Vagina (tissue), 2 donors: ENCODE measurements at regions not wholly inside any gene's neighbourhood (a gene's known extent, or its start where the extent isn't known, plus 50 kb on each side); places are given as distances from the start of the nearest gene placed in this dataset.

Experiments
- DNase-seq, 2 donors: peaks; one replicate each; pipeline ENCODE4 v3.0.0-alpha.2; 2017; ENCODE audit errors: extremely low spot score in 2 of 2
- H3K27ac ChIP-seq: fragments of 200-600 bp; sonication (generic); one replicate; pipeline ENCODE4 v1.5.1; 2019
- H3K27me3 ChIP-seq: fragments of 200-600 bp; sonication (generic); one replicate; pipeline ENCODE4 v1.5.1; 2019
- H3K36me3 ChIP-seq, 2 donors: fragments of 200-600 bp; sonication (generic); one replicate each; pipeline ENCODE4 v1.5.1; 2017 to 2019
- H3K4me1 ChIP-seq: fragments of 200-600 bp; sonication (generic); one replicate; pipeline ENCODE4 v1.5.1; 2019
- H3K4me3 ChIP-seq, 2 donors: fragments of 200-600 bp; sonication (generic); 1 replicate in 1 of 2; 2 replicates in 1 of 2; pipeline ENCODE4 v1.5.1; 2016 to 2019
- H3K9me3 ChIP-seq: fragments of 200-600 bp; sonication (generic); one replicate; pipeline ENCODE4 v1.5.1; 2019
- POLR2A ChIP-seq, 2 donors: fragments of 450-650 bp; IDR thresholded peaks; one replicate each; pipeline ENCODE4 v1.6.1; 2017; ENCODE audit warnings: antibody characterized with exemption in 2 of 2, mild to moderate bottlenecking in 2 of 2, moderate library complexity in 2 of 2
- POLR2AphosphoS5 ChIP-seq, 2 donors: sonication (generic); formaldehyde crosslinking; IDR thresholded peaks; one replicate each; pipeline ENCODE4 v1.9.0; 2017; ENCODE audit warnings: antibody characterized with exemption in 2 of 2, mild to moderate bottlenecking in 2 of 2, low read depth in 1 of 2; ENCODE audit not compliant: insufficient read depth in 1 of 2
- intact Hi-C: fragments of 100-400 bp; cut with DNase I; formaldehyde crosslinking; loops from one replicate; pipeline ENCODE4 v1.15.1; 2023
- TF ChIP-seq, protein P1 (sequence below), 3 experiments: fragments of 450-650 bp in 2 of 3; fragments of 200-600 bp in 1 of 3; sonication (generic) in 1 of 3; IDR thresholded peaks; one replicate each; pipeline ENCODE4 v1.5.1; 2017 to 2019; ENCODE audit warnings: antibody characterized with exemption in 3 of 3, mild to moderate bottlenecking in 2 of 3, moderate library complexity in 2 of 3

DNA sequence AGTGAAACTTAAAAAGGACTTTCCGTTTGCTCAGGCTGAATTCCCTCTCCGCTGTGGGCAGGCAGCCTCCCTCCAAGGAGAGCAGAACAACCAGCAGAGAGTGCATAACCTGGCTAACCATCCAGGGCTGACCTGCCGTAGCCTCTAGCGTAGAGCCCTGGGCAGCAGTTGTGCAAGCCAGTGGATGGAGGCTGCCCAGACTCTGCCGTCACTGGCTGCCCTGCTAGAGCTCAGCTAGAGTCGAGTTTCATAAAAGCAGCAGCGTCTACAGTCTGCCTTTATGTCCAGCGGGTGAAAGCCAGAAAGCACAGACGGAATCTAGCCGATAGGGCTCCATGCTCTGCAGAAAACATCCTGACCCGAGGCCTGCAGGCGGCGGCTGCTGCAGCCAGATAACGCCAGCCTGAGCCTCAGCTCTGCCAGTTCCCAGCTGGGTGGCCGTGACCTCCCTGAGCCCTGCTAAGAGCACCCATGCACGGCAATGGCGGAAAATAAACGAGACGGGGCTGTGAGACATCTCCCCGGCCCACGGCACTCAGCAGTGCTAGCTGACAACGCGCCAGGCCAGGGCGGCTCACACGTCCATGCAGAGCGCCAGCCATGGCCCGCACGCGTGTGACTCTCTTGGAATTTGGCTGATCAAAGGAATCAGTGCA is 231.3 kb downstream of the ENGASE start:
- H3K4me1 ChIP-seq, result peaks cover 14% of the 10 kb centered on the region
- DNase-seq, result no peak
- intact Hi-C loops, result no loop called here
- H3K27ac ChIP-seq, result no peak overlapping the region
- H3K9me3 ChIP-seq, result no peaks in the 10 kb centered on the region
- no peaks in the 10 kb centered on the region for H3K36me3 ChIP-seq
- H3K27me3 ChIP-seq, result no peaks in the 10 kb centered on the region
- no peak for TF ChIP-seq POLR2A (IDR thresholded peaks at IDR 0.05)
- TF ChIP-seq, protein P1, sequence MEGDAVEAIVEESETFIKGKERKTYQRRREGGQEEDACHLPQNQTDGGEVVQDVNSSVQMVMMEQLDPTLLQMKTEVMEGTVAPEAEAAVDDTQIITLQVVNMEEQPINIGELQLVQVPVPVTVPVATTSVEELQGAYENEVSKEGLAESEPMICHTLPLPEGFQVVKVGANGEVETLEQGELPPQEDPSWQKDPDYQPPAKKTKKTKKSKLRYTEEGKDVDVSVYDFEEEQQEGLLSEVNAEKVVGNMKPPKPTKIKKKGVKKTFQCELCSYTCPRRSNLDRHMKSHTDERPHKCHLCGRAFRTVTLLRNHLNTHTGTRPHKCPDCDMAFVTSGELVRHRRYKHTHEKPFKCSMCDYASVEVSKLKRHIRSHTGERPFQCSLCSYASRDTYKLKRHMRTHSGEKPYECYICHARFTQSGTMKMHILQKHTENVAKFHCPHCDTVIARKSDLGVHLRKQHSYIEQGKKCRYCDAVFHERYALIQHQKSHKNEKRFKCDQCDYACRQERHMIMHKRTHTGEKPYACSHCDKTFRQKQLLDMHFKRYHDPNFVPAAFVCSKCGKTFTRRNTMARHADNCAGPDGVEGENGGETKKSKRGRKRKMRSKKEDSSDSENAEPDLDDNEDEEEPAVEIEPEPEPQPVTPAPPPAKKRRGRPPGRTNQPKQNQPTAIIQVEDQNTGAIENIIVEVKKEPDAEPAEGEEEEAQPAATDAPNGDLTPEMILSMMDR (IDR thresholded peaks at IDR 0.05), result no peak
- no peak for TF ChIP-seq POLR2AphosphoS5 (IDR thresholded peaks at IDR 0.05; ENCODE audit: insufficient read depth in 1 of 2, low read depth in 1 of 2)
- H3K4me3 ChIP-seq, result no peak overlapping the region

DNA sequence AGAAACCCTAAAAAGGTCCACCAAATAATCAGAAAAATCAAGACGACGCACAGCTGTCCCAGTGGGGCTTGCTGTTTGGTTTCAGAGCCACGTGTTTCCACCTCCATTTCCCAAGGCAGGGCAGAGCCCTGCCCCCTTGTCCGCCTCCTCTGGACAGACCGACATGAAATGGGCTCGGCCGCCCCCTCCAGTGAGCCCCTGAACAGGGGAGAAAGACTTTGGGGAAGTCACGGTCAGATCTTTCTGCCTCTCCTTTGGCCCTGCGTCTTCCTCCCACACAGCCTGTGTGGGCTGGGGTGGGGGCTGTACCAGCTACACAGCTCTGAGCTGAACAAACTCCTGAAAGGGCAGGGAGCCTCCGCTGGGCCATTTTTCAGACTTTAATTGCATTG is 230.7 kb downstream of the ENGASE start:
- TF ChIP-seq, protein P1 (IDR thresholded peaks at IDR 0.05), result no peak
- TF ChIP-seq POLR2AphosphoS5 (IDR thresholded peaks at IDR 0.05; ENCODE audit: insufficient read depth in 1 of 2, low read depth in 1 of 2), result no peak
- TF ChIP-seq POLR2A (IDR thresholded peaks at IDR 0.05), result no peak
- H3K4me1 ChIP-seq, result peaks cover 14% of the 10 kb centered on the region
- no peak overlapping the region for H3K27ac ChIP-seq
- no peaks in the 10 kb centered on the region for H3K36me3 ChIP-seq
- no peaks in the 10 kb centered on the region for H3K9me3 ChIP-seq
- DNase-seq, result no peak
- no peaks in the 10 kb centered on the region for H3K27me3 ChIP-seq
- intact Hi-C loops, result no loop called here
- no peak overlapping the region for H3K4me3 ChIP-seq

DNA sequence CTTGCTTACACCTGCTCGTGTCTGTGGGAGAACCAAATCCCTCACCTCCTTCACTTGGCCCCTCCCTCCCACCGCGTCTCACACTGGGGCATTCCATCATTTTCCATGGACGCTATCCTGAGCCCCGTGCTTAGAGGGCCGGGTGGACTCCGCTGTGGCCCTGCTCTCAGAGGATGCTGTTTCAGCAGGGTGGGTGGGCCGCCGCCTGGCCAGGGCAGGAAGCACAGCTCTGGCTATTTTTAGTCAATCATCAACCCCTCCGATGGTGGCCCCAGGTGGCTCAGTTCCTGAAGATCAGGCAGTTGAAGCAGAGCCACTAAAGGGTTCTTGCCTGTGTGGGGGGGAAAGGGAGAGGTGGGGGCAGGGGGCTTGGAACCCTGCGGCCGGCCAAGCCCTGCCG is 230.3 kb downstream of the ENGASE start:
- Histone ChIP-seq H3K27me3 (no peaks in the 10 kb centered on the region), H3K36me3 (no peaks in the 10 kb centered on the region), H3K27ac (no peak overlapping the region), H3K4me1 (peaks cover 14% of the 10 kb centered on the region), H3K9me3 (no peaks in the 10 kb centered on the region), H3K4me3 (no peak overlapping the region)
- no peak for DNase-seq
- intact Hi-C loops, result no loop called here
- TF ChIP-seq, protein P1 (IDR thresholded peaks at IDR 0.05), result no peak
- TF ChIP-seq POLR2AphosphoS5 (IDR thresholded peaks at IDR 0.05; ENCODE audit: insufficient read depth in 1 of 2, low read depth in 1 of 2) (no peak), POLR2A (IDR thresholded peaks at IDR 0.05) (no peak)

- no peaks in the 10 kb centered on the region for H3K9me3 ChIP-seq
- no peak overlapping the region for H3K27ac ChIP-seq
- H3K36me3 ChIP-seq, result no peaks in the 10 kb centered on the region
- H3K4me3 ChIP-seq, result no peak overlapping the region
- intact Hi-C loops, result no loop called here
- peaks cover 14% of the 10 kb centered on the region for H3K4me1 ChIP-seq
- no peak for DNase-seq
- H3K27me3 ChIP-seq, result no peaks in the 10 kb centered on the region
- TF ChIP-seq POLR2A (IDR thresholded peaks at IDR 0.05) (no peak), POLR2AphosphoS5 (IDR thresholded peaks at IDR 0.05; ENCODE audit: insufficient read depth in 1 of 2, low read depth in 1 of 2) (no peak)
- TF ChIP-seq, protein P1 (IDR thresholded peaks at IDR 0.05), result no peak
Observed at GRCh38 chr17:79303641-79304205, 229.1 kb downstream of the ENGASE start.

DNA sequence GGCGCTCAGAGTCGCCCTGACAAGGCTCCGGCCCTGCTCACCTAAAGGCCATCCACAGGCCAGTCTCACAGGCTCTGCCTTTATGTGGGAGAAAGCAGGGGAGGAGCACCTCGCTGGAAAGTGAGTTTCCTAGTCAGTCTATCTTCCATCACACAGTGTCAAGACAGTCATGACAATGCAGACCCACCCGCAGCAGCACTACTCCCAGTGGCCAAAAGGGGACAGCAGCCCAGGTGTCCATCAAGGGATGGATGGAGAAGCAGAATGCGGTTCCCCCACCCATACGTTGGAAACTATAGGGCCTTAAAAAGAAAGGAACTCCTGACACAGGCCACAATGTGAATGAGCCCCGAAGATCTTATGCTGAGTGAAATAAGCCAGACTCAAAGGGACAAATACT is 226.8 kb downstream of the ENGASE start:
- no peaks in the 10 kb centered on the region for H3K36me3 ChIP-seq
- H3K27me3 ChIP-seq, result no peaks in the 10 kb centered on the region
- TF ChIP-seq, protein P1 (IDR thresholded peaks at IDR 0.05), result no peak
- TF ChIP-seq POLR2A (IDR thresholded peaks at IDR 0.05), result no peak
- TF ChIP-seq POLR2AphosphoS5 (IDR thresholded peaks at IDR 0.05; ENCODE audit: insufficient read depth in 1 of 2, low read depth in 1 of 2), result no peak
- no peak for DNase-seq
- H3K9me3 ChIP-seq, result no peaks in the 10 kb centered on the region
- H3K27ac ChIP-seq, result no peak overlapping the region
- H3K4me3 ChIP-seq, result no peak overlapping the region
- intact Hi-C loops, result no loop called here
- peaks cover 6% of the 10 kb centered on the region for H3K4me1 ChIP-seq
